OCI-LY7 (cell line): ENCODE measurements at regions not wholly inside any gene's neighbourhood (a gene's known extent, or its start where the extent isn't known, plus 50 kb on each side); places are given as distances from the start of the nearest gene placed in this dataset.

Experiments
- BruUV-seq: library from RNA; stranded (reverse); fragments of 400-500 nt; replicated peaks from 2 replicates; lab custom pipeline; 2021; lab: Mats Ljungman, UMichigan
- CTCF ChIA-PET: fragments of 300-600 bp; sonication (Branson Sonifier 250); formaldehyde crosslinking; loops from one replicate; lab custom pipeline; 2022; ENCODE audit warnings: antibody characterized with exemption; ENCODE audit not compliant: unreplicated experiment; lab: Charles Lee
- POLR2A ChIA-PET: fragments of 300-600 bp; sonication (Branson Sonifier 250); formaldehyde crosslinking; loops from one replicate; lab custom pipeline; 2022; ENCODE audit warnings: antibody characterized with exemption; lab: Charles Lee
- DNase-seq: peaks from one replicate; pipeline ENCODE4 v3.0.0-alpha.2; 2015; ENCODE audit warnings: low spot score
- H2AFZ ChIP-seq: fragments of 200-600 bp; sonication (generic), shearing (Covaris generic); 2 replicates; pipeline ENCODE4 v1.6.1; 2014; ENCODE audit warnings: mild to moderate bottlenecking, antibody characterized with exemption, low read length, moderate library complexity
- H3K27ac ChIP-seq: fragments of 200-600 bp; sonication (generic); 2 replicates; pipeline ENCODE4 v1.5.1; 2014; ENCODE audit warnings: mixed run types, low read depth, mild to moderate bottlenecking, moderate library complexity, low read length, inconsistent platforms; ENCODE audit not compliant: poor library complexity, severe bottlenecking
- H3K36me3 ChIP-seq: fragments of 200-600 bp; sonication (generic); 2 replicates; pipeline ENCODE4 v1.6.1; 2014; ENCODE audit warnings: mild to moderate bottlenecking, antibody characterized with exemption, low read length, moderate library complexity, mixed read lengths; ENCODE audit not compliant: insufficient read depth
- H3K4me1 ChIP-seq: fragments of 200-600 bp; sonication (generic); 2 replicates; pipeline ENCODE4 v1.5.1; 2014; ENCODE audit warnings: mild to moderate bottlenecking, low read length; ENCODE audit not compliant: insufficient read depth, poor library complexity, severe bottlenecking
- H3K4me2 ChIP-seq: fragments of 200-600 bp; sonication (generic); 2 replicates; pipeline ENCODE4 v1.6.1; 2014; ENCODE audit warnings: mild to moderate bottlenecking, low read length
- H3K4me3 ChIP-seq: fragments of 200-600 bp; sonication (generic); 2 replicates; pipeline ENCODE4 v1.5.1; 2014; ENCODE audit warnings: mild to moderate bottlenecking, low read depth, low read length; ENCODE audit not compliant: poor library complexity, severe bottlenecking
- H3K79me2 ChIP-seq: fragments of 200-600 bp; sonication (generic); 2 replicates; pipeline ENCODE4 v1.6.1; 2016; ENCODE audit warnings: low read depth, mild to moderate bottlenecking, low read length, moderate library complexity, mixed read lengths; ENCODE audit not compliant: insufficient read depth
- H3K9me2 ChIP-seq: fragments of 200-600 bp; sonication (generic); 2 replicates; pipeline ENCODE4 v1.6.1; 2016; ENCODE audit warnings: mild to moderate bottlenecking, low read length, mixed read lengths; ENCODE audit not compliant: insufficient read depth
- H3K9me3 ChIP-seq: fragments of 200-600 bp; sonication (generic); 2 replicates; pipeline ENCODE4 v1.6.1; 2014; ENCODE audit warnings: mild to moderate bottlenecking, mixed run types, low read length, mixed read lengths
- H4K20me1 ChIP-seq: fragments of 200-600 bp; sonication (generic); 2 replicates; pipeline ENCODE4 v1.6.1; 2014; ENCODE audit warnings: mild to moderate bottlenecking, antibody characterized with exemption, low read length, moderate library complexity, mixed read lengths; ENCODE audit not compliant: insufficient read depth
- EZH2phosphoT487 ChIP-seq: fragments of 200-600 bp; sonication (generic); IDR thresholded peaks from 2 replicates; pipeline ENCODE4 v1.6.1; 2018; ENCODE audit warnings: low read depth, borderline replicate concordance, mild to moderate bottlenecking, mixed run types, antibody characterized with exemption, low read length, moderate library complexity, mixed read lengths
- intact Hi-C: fragments of 100-400 bp; cut with micrococcal nuclease; formaldehyde crosslinking; loops from one replicate; pipeline ENCODE4 v1.10.0; 2022; ENCODE audit not compliant: unreplicated experiment
- TF ChIP-seq, protein P1 (sequence below): fragments of 200-600 bp; sonication (generic); conservative IDR thresholded peaks from 2 replicates; pipeline ENCODE4 v1.5.1; 2014; ENCODE audit warnings: mild to moderate bottlenecking, antibody characterized with exemption, low read length, moderate library complexity, mixed read lengths

DNA sequence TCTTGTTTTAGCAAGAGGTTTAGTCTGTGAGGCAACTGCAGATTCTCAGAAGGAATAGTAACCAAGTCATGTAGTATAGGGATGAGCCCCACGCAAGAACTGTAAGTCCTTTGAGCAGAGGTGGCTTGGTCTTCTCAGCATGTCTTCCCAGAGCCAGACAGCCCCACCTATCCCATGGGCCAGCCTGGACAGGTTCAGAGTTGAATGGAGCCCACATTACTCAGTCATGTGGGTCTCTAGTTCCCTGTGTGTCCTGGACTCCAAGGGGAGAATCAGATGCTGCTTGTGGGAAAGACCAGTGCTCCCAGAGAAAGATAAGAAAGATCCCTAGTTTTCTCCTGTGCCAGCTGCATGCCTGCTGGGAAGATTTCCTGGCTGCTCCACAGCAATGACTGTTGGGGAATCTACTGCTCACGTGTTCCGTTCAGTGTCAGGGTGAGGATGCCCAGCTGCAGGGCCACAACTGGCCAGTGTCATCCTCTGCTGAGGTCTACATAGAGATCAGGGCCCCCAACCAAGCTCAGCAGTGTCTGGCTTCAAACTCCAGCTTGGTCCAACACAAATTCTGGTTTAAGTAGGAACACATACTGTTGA is 66.9 kb upstream of the UNC5B start:
- no peak overlapping the region for H3K4me2 ChIP-seq
- intact Hi-C loops, result no loop called here
- no peak for DNase-seq
- POLR2A ChIA-PET, result no interaction called here
- H3K4me1 ChIP-seq, result no peaks in the 10 kb centered on the region
- no peaks in the 10 kb centered on the region for H3K36me3 ChIP-seq
- no peak overlapping the region for H3K27ac ChIP-seq
- H3K79me2 ChIP-seq, result no peaks in the 10 kb centered on the region
- H4K20me1 ChIP-seq, result no peaks in the 10 kb centered on the region
- no peak for TF ChIP-seq EZH2phosphoT487
- TF ChIP-seq, protein P1, sequence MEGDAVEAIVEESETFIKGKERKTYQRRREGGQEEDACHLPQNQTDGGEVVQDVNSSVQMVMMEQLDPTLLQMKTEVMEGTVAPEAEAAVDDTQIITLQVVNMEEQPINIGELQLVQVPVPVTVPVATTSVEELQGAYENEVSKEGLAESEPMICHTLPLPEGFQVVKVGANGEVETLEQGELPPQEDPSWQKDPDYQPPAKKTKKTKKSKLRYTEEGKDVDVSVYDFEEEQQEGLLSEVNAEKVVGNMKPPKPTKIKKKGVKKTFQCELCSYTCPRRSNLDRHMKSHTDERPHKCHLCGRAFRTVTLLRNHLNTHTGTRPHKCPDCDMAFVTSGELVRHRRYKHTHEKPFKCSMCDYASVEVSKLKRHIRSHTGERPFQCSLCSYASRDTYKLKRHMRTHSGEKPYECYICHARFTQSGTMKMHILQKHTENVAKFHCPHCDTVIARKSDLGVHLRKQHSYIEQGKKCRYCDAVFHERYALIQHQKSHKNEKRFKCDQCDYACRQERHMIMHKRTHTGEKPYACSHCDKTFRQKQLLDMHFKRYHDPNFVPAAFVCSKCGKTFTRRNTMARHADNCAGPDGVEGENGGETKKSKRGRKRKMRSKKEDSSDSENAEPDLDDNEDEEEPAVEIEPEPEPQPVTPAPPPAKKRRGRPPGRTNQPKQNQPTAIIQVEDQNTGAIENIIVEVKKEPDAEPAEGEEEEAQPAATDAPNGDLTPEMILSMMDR, result no peak
- no peak overlapping the region for H3K4me3 ChIP-seq
- H3K9me2 ChIP-seq, result no peaks in the 10 kb centered on the region
- H2AFZ ChIP-seq, result no peak overlapping the region
- H3K9me3 ChIP-seq, result no peaks in the 10 kb centered on the region
- BruUV-seq, result no TSS peak
- CTCF ChIA-PET, result no interaction called here

DNA sequence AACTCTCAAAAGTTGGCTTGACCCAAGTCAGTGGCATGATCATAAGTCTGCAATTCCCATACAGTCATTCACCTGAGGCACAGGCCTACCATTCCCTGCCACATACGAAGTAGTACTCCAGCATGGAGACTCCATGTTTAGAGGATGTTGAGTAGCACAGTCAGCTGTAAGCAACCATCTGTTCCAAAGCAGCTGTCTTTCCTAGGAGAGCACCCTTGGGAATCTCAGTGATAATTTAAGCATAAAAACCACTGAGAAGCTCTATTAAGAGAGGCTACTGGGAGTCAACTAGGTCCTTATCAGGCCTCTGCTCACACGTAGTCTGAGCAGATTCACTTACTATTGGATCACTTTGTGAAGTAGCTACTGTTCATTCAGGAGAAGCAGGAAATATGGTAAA is 61.6 kb upstream of the UNC5B start:
- ChIA-PET POLR2A (interaction anchor here (0.6 kb wide), 1 partner anchor 13 kb away, joined by 4 read pairs; no protein-coding TSS in a partner anchor), CTCF (interaction anchor here (0.5 kb wide), 1 partner anchor 26 kb away, joined by 4 read pairs; no protein-coding TSS in a partner anchor)
- Histone ChIP-seq H3K27ac (no peak overlapping the region), H3K4me3 (no peak overlapping the region), H3K79me2 (no peaks in the 10 kb centered on the region), H3K36me3 (no peaks in the 10 kb centered on the region), H3K9me3 (no peaks in the 10 kb centered on the region), H3K4me1 (no peaks in the 10 kb centered on the region), H2AFZ (no peak overlapping the region), H3K4me2 (no peak overlapping the region), H3K9me2 (no peaks in the 10 kb centered on the region), H4K20me1 (no peaks in the 10 kb centered on the region)
- TF ChIP-seq, protein P1, result no peak
- TF ChIP-seq EZH2phosphoT487, result no peak
- intact Hi-C loops, result no loop called here
- no TSS peak for BruUV-seq
- no peak for DNase-seq

DNA sequence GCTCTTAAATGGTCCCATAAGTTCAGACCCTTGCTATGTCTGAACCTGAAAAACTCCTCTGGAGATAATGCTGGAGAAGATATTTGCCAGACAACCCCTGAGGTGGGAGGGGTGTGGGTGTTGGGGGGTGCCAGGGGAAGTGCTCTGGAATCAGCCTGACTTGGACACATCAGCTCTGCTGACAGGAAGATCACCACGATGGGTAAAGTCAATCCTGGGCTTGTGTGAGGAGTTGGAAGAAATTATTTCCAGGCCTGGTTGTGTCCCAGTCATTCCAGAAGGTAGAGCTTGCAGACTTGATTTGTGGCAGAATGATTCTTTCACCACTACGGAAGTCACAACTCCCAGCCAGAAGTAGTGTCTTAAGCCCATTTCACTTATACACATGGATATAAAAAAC is 60.3 kb upstream of the UNC5B start:
- Histone ChIP-seq H3K4me2 (no peak overlapping the region), H3K4me3 (no peak overlapping the region), H3K36me3 (no peaks in the 10 kb centered on the region), H3K4me1 (no peaks in the 10 kb centered on the region), H3K27ac (no peak overlapping the region), H3K79me2 (no peaks in the 10 kb centered on the region), H3K9me3 (no peaks in the 10 kb centered on the region), H2AFZ (no peak overlapping the region), H4K20me1 (no peaks in the 10 kb centered on the region), H3K9me2 (no peaks in the 10 kb centered on the region)
- no peak for DNase-seq
- no peak for TF ChIP-seq EZH2phosphoT487
- TF ChIP-seq, protein P1, result no peak
- no TSS peak for BruUV-seq
- intact Hi-C loops, result no loop called here
- ChIA-PET POLR2A (interaction anchor here (0.6 kb wide), 1 partner anchor 94 kb away, joined by 3 read pairs; no protein-coding TSS in a partner anchor), CTCF (no interaction called here)
